Stimulated activated effector memory CD8-positive, alpha-beta T cell treated with anti-CD3 and anti-CD28 coated beads, Interleukin-12 subunit alpha, Interleukin-12 subunit beta, amount 100 ng/mL, for 72 hours (primary cell): ENCODE measurements at regions not wholly inside any gene's neighbourhood (a gene's known extent, or its start where the extent isn't known, plus 50 kb on each side); places are given as distances from the start of the nearest gene placed in this dataset.
A peak's percentile ranks its signal among the peaks of the same experiment; 100 is the strongest.

Experiments used
- ATAC-seq: fragments of 150-1000 bp; cut with Tn5 transposase; 2 replicates; pipeline ENCODE4 v1.10.0; 2021
- DNase-seq, 2 donors: peaks; one replicate each; pipeline ENCODE4 v3.0.0; 2021 to 2022; ENCODE audit warnings: low spot score in 2 of 2
- H3K27ac Mint-ChIP-seq: one replicate; pipeline ENCODE4 v1.8.0; 2022; ENCODE audit warnings: mild to moderate bottlenecking, mixed read lengths
- H3K36me3 Mint-ChIP-seq: one replicate; pipeline ENCODE4 v1.8.0; 2022; ENCODE audit warnings: mild to moderate bottlenecking, mixed read lengths
- H3K4me1 Mint-ChIP-seq: one replicate; pipeline ENCODE4 v1.8.0; 2022; ENCODE audit warnings: mixed read lengths
- H3K4me3 Mint-ChIP-seq: one replicate; pipeline ENCODE4 v1.8.0; 2022; ENCODE audit warnings: mild to moderate bottlenecking, mixed read lengths
- H3K9me3 Mint-ChIP-seq: one replicate; pipeline ENCODE4 v1.8.0; 2022; ENCODE audit warnings: mixed read lengths

GRCh38 chr13:109680930-109681329 is 105.5 kb downstream of the IRS2 start:
- ATAC-seq (no peak), DNase-seq (no peak)
- H3K27ac Mint-ChIP-seq, result no peak overlapping the region
- no peak overlapping the region for H3K4me3 Mint-ChIP-seq
- no peaks in the 10 kb centered on the region for H3K9me3 Mint-ChIP-seq
- H3K36me3 Mint-ChIP-seq, result no peaks in the 10 kb centered on the region
- H3K4me1 Mint-ChIP-seq, result no peaks in the 10 kb centered on the region

GRCh38 chr13:109680288-109680687 is 106.1 kb downstream of the IRS2 start:
- Mint-ChIP-seq H3K9me3 (no peaks in the 10 kb centered on the region), H3K27ac (no peak overlapping the region), H3K4me1 (no peaks in the 10 kb centered on the region), H3K4me3 (no peak overlapping the region), H3K36me3 (no peaks in the 10 kb centered on the region)
- ATAC-seq (no peak), DNase-seq (no peak)

GRCh38 chr13:109678459-109678858 is 107.9 kb downstream of the IRS2 start:
- H3K9me3 Mint-ChIP-seq, result no peaks in the 10 kb centered on the region
- ATAC-seq, result no peak
- DNase-seq, result no peak
- H3K27ac Mint-ChIP-seq, result no peak overlapping the region
- H3K4me3 Mint-ChIP-seq, result no peak overlapping the region
- H3K36me3 Mint-ChIP-seq, result no peaks in the 10 kb centered on the region
- H3K4me1 Mint-ChIP-seq, result no peaks in the 10 kb centered on the region

GRCh38 chr13:109677206-109677605 is 109.2 kb downstream of the IRS2 start:
- DNase-seq (no peak), ATAC-seq (no peak)
- Mint-ChIP-seq H3K9me3 (no peaks in the 10 kb centered on the region), H3K4me3 (no peak overlapping the region), H3K36me3 (no peaks in the 10 kb centered on the region), H3K4me1 (no peaks in the 10 kb centered on the region), H3K27ac (no peak overlapping the region)

GRCh38 chr13:109673477-109673876 is 112.9 kb downstream of the IRS2 start:
- DNase-seq (no peak), ATAC-seq (no peak)
- no peak overlapping the region for H3K27ac Mint-ChIP-seq
- H3K36me3 Mint-ChIP-seq, result no peaks in the 10 kb centered on the region
- H3K9me3 Mint-ChIP-seq, result peaks cover 3% of the 10 kb centered on the region
- H3K4me1 Mint-ChIP-seq, result no peaks in the 10 kb centered on the region
- H3K4me3 Mint-ChIP-seq, result no peak overlapping the region

- no peaks in the 10 kb centered on the region for H3K36me3 Mint-ChIP-seq
These were observed 113.8 kb downstream of the IRS2 start for GRCh38 chr13:109672545-109672944.

GRCh38 chr13:109671919-109672318 is 114.5 kb downstream of the IRS2 start:
- DNase-seq, result no peak
- no peak for ATAC-seq
- peaks cover 3% of the 10 kb centered on the region for H3K9me3 Mint-ChIP-seq
- H3K27ac Mint-ChIP-seq, result no peak overlapping the region
- H3K36me3 Mint-ChIP-seq, result no peaks in the 10 kb centered on the region
- no peak overlapping the region for H3K4me3 Mint-ChIP-seq
- H3K4me1 Mint-ChIP-seq, result no peaks in the 10 kb centered on the region

More at GRCh38 chr13:109672545-109672944, 113.8 kb downstream of the IRS2 start:
- Mint-ChIP-seq H3K9me3 (peaks cover 3% of the 10 kb centered on the region), H3K4me1 (no peaks in the 10 kb centered on the region), H3K4me3 (no peak overlapping the region), H3K27ac (no peak overlapping the region)
- ATAC-seq, result no peak
- DNase-seq, result no peak

GRCh38 chr13:109670776-109671175 is 115.6 kb downstream of the IRS2 start:
- Mint-ChIP-seq H3K4me1 (no peaks in the 10 kb centered on the region), H3K27ac (no peak overlapping the region), H3K4me3 (no peak overlapping the region), H3K9me3 (peaks cover 3% of the 10 kb centered on the region), H3K36me3 (no peaks in the 10 kb centered on the region)
- ATAC-seq (no peak), DNase-seq (no peak)

GRCh38 chr13:109669956-109670355 is 116.4 kb downstream of the IRS2 start:
- Mint-ChIP-seq H3K27ac (no peak overlapping the region), H3K36me3 (no peaks in the 10 kb centered on the region), H3K9me3 (peaks cover 3% of the 10 kb centered on the region), H3K4me3 (no peak overlapping the region), H3K4me1 (no peaks in the 10 kb centered on the region)
- DNase-seq, result no peak
- peak; percentile 28 for ATAC-seq

- DNase-seq (no peak), ATAC-seq (no peak)
- Mint-ChIP-seq H3K9me3 (peaks cover 3% of the 10 kb centered on the region), H3K27ac (no peak overlapping the region), H3K36me3 (no peaks in the 10 kb centered on the region), H3K4me3 (no peak overlapping the region), H3K4me1 (no peaks in the 10 kb centered on the region)
These were observed 117.2 kb downstream of the IRS2 start for GRCh38 chr13:109669234-109669612.

GRCh38 chr13:109668433-109669233 is 117.8 kb downstream of the IRS2 start:
- H3K9me3 Mint-ChIP-seq, result peaks cover 3% of the 10 kb centered on the region
- no peak overlapping the region for H3K27ac Mint-ChIP-seq
- no peaks in the 10 kb centered on the region for H3K36me3 Mint-ChIP-seq
- DNase-seq (no peak), ATAC-seq (no peak)
- no peaks in the 10 kb centered on the region for H3K4me1 Mint-ChIP-seq
- H3K4me3 Mint-ChIP-seq, result no peak overlapping the region

GRCh38 chr13:109667807-109668291 is 118.5 kb downstream of the IRS2 start:
- Mint-ChIP-seq H3K4me1 (no peaks in the 10 kb centered on the region), H3K36me3 (no peaks in the 10 kb centered on the region), H3K27ac (no peak overlapping the region), H3K4me3 (no peak overlapping the region), H3K9me3 (peaks cover 3% of the 10 kb centered on the region)
- ATAC-seq (no peak), DNase-seq (no peak)

- no peak for DNase-seq
- ATAC-seq, result no peak
- Mint-ChIP-seq H3K4me1 (no peaks in the 10 kb centered on the region), H3K9me3 (peaks cover 3% of the 10 kb centered on the region), H3K27ac (no peak overlapping the region), H3K4me3 (no peak overlapping the region), H3K36me3 (no peaks in the 10 kb centered on the region)
These were observed 119.3 kb downstream of the IRS2 start for GRCh38 chr13:109667056-109667455.

- Mint-ChIP-seq H3K36me3 (no peaks in the 10 kb centered on the region), H3K27ac (no peak overlapping the region), H3K9me3 (peaks cover 3% of the 10 kb centered on the region), H3K4me1 (peaks cover 4% of the 10 kb centered on the region), H3K4me3 (no peak overlapping the region)
- no peak for ATAC-seq
- no peak for DNase-seq
These were observed 119.7 kb downstream of the IRS2 start for GRCh38 chr13:109666656-109667055.

- DNase-seq, result no peak
- Mint-ChIP-seq H3K4me1 (peaks cover 7% of the 10 kb centered on the region), H3K4me3 (no peak overlapping the region), H3K27ac (no peak overlapping the region), H3K9me3 (no peaks in the 10 kb centered on the region), H3K36me3 (no peaks in the 10 kb centered on the region)
- ATAC-seq, result no peak
These were observed 120.6 kb downstream of the IRS2 start for GRCh38 chr13:109665781-109666249.

- peaks cover 7% of the 10 kb centered on the region for H3K4me1 Mint-ChIP-seq
- no peaks in the 10 kb centered on the region for H3K36me3 Mint-ChIP-seq
- no peak overlapping the region for H3K27ac Mint-ChIP-seq
- ATAC-seq (no peak), DNase-seq (no peak)
- no peak overlapping the region for H3K4me3 Mint-ChIP-seq
- no peaks in the 10 kb centered on the region for H3K9me3 Mint-ChIP-seq
These were observed 121.1 kb downstream of the IRS2 start for GRCh38 chr13:109665240-109665639.
